PFSK-1 (cell line): ENCODE measurements at regions not wholly inside any gene's neighbourhood (a gene's known extent, or its start where the extent isn't known, plus 50 kb on each side); places are given as distances from the start of the nearest gene placed in this dataset.

ENCODE experiments used
- FOXP2 ChIP-seq: optimal IDR thresholded peaks from 2 replicates; pipeline ENCODE3; 2011; ENCODE audit warnings: borderline replicate concordance, control low read depth, inconsistent platforms; ENCODE audit not compliant: insufficient read depth; ENCODE audit errors: extremely low read length, extremely low read depth
- POLR2AphosphoS5 ChIP-seq: IDR thresholded peaks from 2 replicates; pipeline ENCODE4 v1.6.1; 2012; ENCODE audit warnings: low read depth, mild to moderate bottlenecking, control low read depth, low read length, moderate library complexity
- REST ChIP-seq, 2 experiments: IDR thresholded peaks; 2 replicates each; pipeline versions ENCODE4 v1.6.1 to v1.8.0; 2011 to 2012; ENCODE audit warnings: low read depth in 2 of 2, low read length in 2 of 2, control low read depth in 1 of 2, inconsistent platforms in 1 of 2, mild to moderate bottlenecking in 1 of 2, moderate library complexity in 1 of 2; ENCODE audit not compliant: insufficient read depth in 1 of 2
- TAF1 ChIP-seq: IDR thresholded peaks from 2 replicates; pipeline ENCODE4 v1.6.1; 2012; ENCODE audit warnings: low read length, control low read depth, borderline replicate concordance; ENCODE audit not compliant: insufficient read depth

- TF ChIP-seq TAF1 (no peak), FOXP2 (no peak), POLR2AphosphoS5 (no peak), REST (IDR thresholded peaks at IDR 0.05; ENCODE audit: insufficient read depth in 1 of 2, low read depth in 2 of 2, low read length in 2 of 2) (no peak)
Observed at GRCh38 chr1:232188318-232188717, 441.6 kb downstream of the SIPA1L2 start.
